H1 (cell line): ENCODE measurements at regions not wholly inside any gene's neighbourhood (a gene's known extent, or its start where the extent isn't known, plus 50 kb on each side); places are given as distances from the start of the nearest gene placed in this dataset.

ENCODE experiments used
- CTCF ChIA-PET: fragments of 300-600 bp; sonication (Branson Sonifier 250); formaldehyde crosslinking; loops from one replicate; lab custom pipeline; 2021; ENCODE audit not compliant: partially characterized antibody; lab: Charles Lee
- POLR2A ChIA-PET: fragments of 300-600 bp; sonication (Branson Sonifier 250); formaldehyde crosslinking; loops from one replicate; lab custom pipeline; 2021; ENCODE audit warnings: inconsistent platforms; ENCODE audit not compliant: partially characterized antibody; lab: Charles Lee
- DNase-seq, 2 experiments: peaks; one replicate each; pipeline versions ENCODE4 v3.0.0 to v3.0.0-alpha.2; 2010 to 2022; ENCODE audit warnings: low spot score in 2 of 2, low read depth in 1 of 2, mixed read lengths in 1 of 2
- FAIRE-seq: peaks from 2 replicates; lab custom pipeline; 2011; peaks lifted over from hg19 to GRCh38; lab: Jason Lieb, UNC
- H2AFZ ChIP-seq: 2 replicates; pipeline ENCODE4 v1.8.1; 2012; ENCODE audit warnings: low read length, inconsistent platforms
- H2AK5ac ChIP-seq: 2 replicates; pipeline ENCODE4 v1.6.1; 2013; ENCODE audit warnings: low read depth, low read length
- H2BK120ac ChIP-seq: replicated peaks from 2 replicates; pipeline ENCODE3; 2013; ENCODE audit warnings: low read depth, low read length, inconsistent platforms
- H2BK12ac ChIP-seq: 2 replicates; pipeline ENCODE4 v1.6.1; 2013; ENCODE audit warnings: low read depth, low read length
- H2BK15ac ChIP-seq: 2 replicates; pipeline ENCODE4 v1.6.1; 2013; ENCODE audit warnings: low read length
- H2BK20ac ChIP-seq: 2 replicates; pipeline ENCODE4 v1.6.1; 2013; ENCODE audit warnings: low read length
- H2BK5ac ChIP-seq: 2 replicates; pipeline ENCODE4 v1.6.1; 2013; ENCODE audit warnings: low read depth, low read length
- H3K14ac ChIP-seq: 2 replicates; pipeline ENCODE4 v1.6.1; 2013; ENCODE audit warnings: inconsistent platforms; ENCODE audit not compliant: insufficient read length
- H3K18ac ChIP-seq: 2 replicates; pipeline ENCODE4 v1.6.1; 2013; ENCODE audit warnings: low read length; ENCODE audit errors: extremely low read depth
- H3K23ac ChIP-seq: 2 replicates; pipeline ENCODE4 v1.6.1; 2013; ENCODE audit warnings: inconsistent platforms; ENCODE audit not compliant: insufficient read length
- H3K23me2 ChIP-seq: 2 replicates; pipeline ENCODE4 v1.6.1; 2013; ENCODE audit warnings: low read depth, low read length
- H3K27ac ChIP-seq: 2 replicates; pipeline ENCODE4 v1.6.1; 2011; ENCODE audit warnings: low read depth, low read length, inconsistent platforms
- H3K27me3 ChIP-seq, 4 experiments: replicated peaks in 1 of 4; 1 replicate in 1 of 4; 2 replicates in 3 of 4; pipeline versions ENCODE4 v1.6.1 to v1.8.1; 2011 to 2013; ENCODE audit warnings: low read length in 3 of 4, mild to moderate bottlenecking in 3 of 4, inconsistent platforms in 2 of 4, mixed read lengths in 2 of 4, moderate library complexity in 1 of 4; ENCODE audit not compliant: control insufficient read depth in 3 of 4, insufficient read depth in 3 of 4; ENCODE audit errors: extremely low read depth in 1 of 4
- H3K36me3 ChIP-seq, 4 experiments: 2 replicates each; pipeline versions ENCODE4 v1.6.1 to v1.8.1; 2011 to 2013; ENCODE audit warnings: mild to moderate bottlenecking in 4 of 4, low read length in 3 of 4, moderate library complexity in 2 of 4, control low read depth in 1 of 4, inconsistent platforms in 1 of 4; ENCODE audit not compliant: insufficient read depth in 4 of 4, control insufficient read depth in 2 of 4
- H3K4ac ChIP-seq: replicated peaks from 2 replicates; pipeline ENCODE3; 2013; ENCODE audit warnings: low read length, low read depth, mixed read lengths, inconsistent platforms; ENCODE audit not compliant: insufficient read length
- H3K4me1 ChIP-seq, 4 experiments: replicated peaks in 1 of 4; 1 replicate in 1 of 4; 2 replicates in 3 of 4; pipeline versions ENCODE4 v1.6.1 to v1.8.1; 2011 to 2013; ENCODE audit warnings: low read length in 3 of 4, inconsistent platforms in 2 of 4, mixed read lengths in 1 of 4; ENCODE audit not compliant: insufficient read depth in 4 of 4, control insufficient read depth in 3 of 4
- H3K4me2 ChIP-seq, 2 experiments: 2 replicates each; pipeline versions ENCODE4 v1.6.1 to v1.8.1; 2011 to 2013; ENCODE audit warnings: low read depth in 2 of 2, low read length in 2 of 2, control low read depth in 1 of 2, inconsistent platforms in 1 of 2, mild to moderate bottlenecking in 1 of 2; ENCODE audit not compliant: insufficient read depth in 1 of 2
- H3K4me3 ChIP-seq, 4 experiments: fragments of 200-600, 300-600 bp in 1 of 4; sonication (generic), shearing (Covaris generic), sonication (Bioruptor Twin) in 1 of 4; 2 replicates each; pipeline versions ENCODE4 v1.5.1 to v1.8.1; 2011 to 2016; ENCODE audit warnings: low read length in 4 of 4, low read depth in 3 of 4, control low read depth in 2 of 4, inconsistent platforms in 2 of 4, mild to moderate bottlenecking in 2 of 4, mixed read lengths in 1 of 4, moderate library complexity in 1 of 4; ENCODE audit not compliant: insufficient read depth in 2 of 4; ENCODE audit errors: extremely low read depth in 1 of 4
- H3K56ac ChIP-seq: replicated peaks from 2 replicates; pipeline ENCODE3; 2013; ENCODE audit warnings: low read depth, mild to moderate bottlenecking, mixed read lengths, low read length, inconsistent platforms; ENCODE audit not compliant: insufficient read length
- H3K79me1 ChIP-seq: 2 replicates; pipeline ENCODE4 v1.6.1; 2013; ENCODE audit warnings: low read depth, low read length, control low read depth
- H3K79me2 ChIP-seq, 2 experiments: 2 replicates each; pipeline versions ENCODE4 v1.6.1 to v1.8.1; 2012 to 2013; ENCODE audit warnings: low read length in 2 of 2, mild to moderate bottlenecking in 2 of 2, inconsistent platforms in 1 of 2; ENCODE audit not compliant: insufficient read depth in 2 of 2, control insufficient read depth in 1 of 2
- H3K9ac ChIP-seq, 4 experiments: replicated peaks in 1 of 4; 1 replicate in 1 of 4; 2 replicates in 3 of 4; pipeline versions ENCODE4 v1.6.1 to v1.8.1; 2011 to 2013; ENCODE audit warnings: low read depth in 3 of 4, low read length in 3 of 4, control low read depth in 2 of 4, mild to moderate bottlenecking in 2 of 4, moderate library complexity in 2 of 4, inconsistent platforms in 1 of 4; ENCODE audit errors: extremely low read depth in 1 of 4
- H3K9me3 ChIP-seq, 2 experiments: 2 replicates each; pipeline versions ENCODE4 v1.6.1 to v1.8.1; 2012 to 2013; ENCODE audit warnings: mild to moderate bottlenecking in 2 of 2, moderate library complexity in 2 of 2, control low read depth in 1 of 2, inconsistent platforms in 1 of 2, low read depth in 1 of 2, low read length in 1 of 2, mixed read lengths in 1 of 2; ENCODE audit not compliant: insufficient read depth in 2 of 2
- H4K20me1 ChIP-seq, 2 experiments: replicated peaks in 1 of 2; 2 replicates each; pipeline versions ENCODE3 to v1.8.1; 2011 to 2013; ENCODE audit warnings: inconsistent platforms in 2 of 2, low read length in 2 of 2, mild to moderate bottlenecking in 1 of 2; ENCODE audit not compliant: insufficient read depth in 2 of 2, control insufficient read depth in 1 of 2
- H4K5ac ChIP-seq: 2 replicates; pipeline ENCODE4 v1.6.1; 2013; ENCODE audit warnings: low read length, low read depth, mixed read lengths, inconsistent platforms; ENCODE audit not compliant: insufficient read length
- H4K8ac ChIP-seq: 2 replicates; pipeline ENCODE4 v1.8.0; 2013; ENCODE audit warnings: mild to moderate bottlenecking, moderate library complexity, low read length, inconsistent platforms; ENCODE audit not compliant: insufficient read depth; ENCODE audit errors: extremely low read depth
- H4K91ac ChIP-seq: replicated peaks from 2 replicates; pipeline ENCODE3; 2013; ENCODE audit warnings: low read length, mixed read lengths, inconsistent platforms; ENCODE audit not compliant: insufficient read length
- BCL11A ChIP-seq, 2 experiments: IDR thresholded peaks; one replicate each; pipeline ENCODE4 v1.6.1; 2011; ENCODE audit warnings: low read depth in 2 of 2, low read length in 2 of 2, mild to moderate bottlenecking in 2 of 2
- CTBP2 ChIP-seq: IDR thresholded peaks from 2 replicates; pipeline ENCODE4 v1.7.0; 2011; ENCODE audit warnings: borderline replicate concordance, mild to moderate bottlenecking, moderate library complexity, mixed read lengths, low read length; ENCODE audit not compliant: insufficient read depth, insufficient read length
- EP300 ChIP-seq, 2 experiments: IDR thresholded peaks; 1 replicate in 1 of 2; 2 replicates in 1 of 2; pipeline ENCODE4 v1.6.1; 2011 to 2012; ENCODE audit warnings: low read depth in 2 of 2, low read length in 2 of 2, mild to moderate bottlenecking in 2 of 2, borderline replicate concordance in 1 of 2, inconsistent platforms in 1 of 2, moderate library complexity in 1 of 2
- HDAC2 ChIP-seq, 2 experiments: fragments of 300-600 bp in 1 of 2; sonication (generic) in 1 of 2; IDR thresholded peaks; 2 replicates each; pipeline ENCODE4 v1.6.1; 2011 to 2012; ENCODE audit warnings: low read depth in 2 of 2, low read length in 2 of 2, mild to moderate bottlenecking in 2 of 2, moderate library complexity in 2 of 2, borderline replicate concordance in 1 of 2, inconsistent platforms in 1 of 2
- JUND ChIP-seq: IDR thresholded peaks from 2 replicates; pipeline ENCODE4 v1.6.1; 2011; ENCODE audit warnings: mild to moderate bottlenecking, improper control_type of control experiment, low read length
- NANOG ChIP-seq: IDR thresholded peaks from 2 replicates; pipeline ENCODE4 v1.6.1; 2011; ENCODE audit warnings: low read length, low read depth, mild to moderate bottlenecking, inconsistent platforms; ENCODE audit not compliant: insufficient read depth, poor library complexity, severe bottlenecking
- POU5F1 ChIP-seq: IDR thresholded peaks from 2 replicates; pipeline ENCODE4 v1.6.1; 2011; ENCODE audit warnings: low read depth, mild to moderate bottlenecking, low read length, moderate library complexity
- RAD21 ChIP-seq, 2 experiments: IDR thresholded peaks in 1 of 2; conservative IDR thresholded peaks in 1 of 2; 2 replicates each; pipeline ENCODE4 v1.6.1; 2011; ENCODE audit warnings: low read depth in 2 of 2, low read length in 2 of 2, improper control_type of control experiment in 1 of 2, inconsistent platforms in 1 of 2, mild to moderate bottlenecking in 1 of 2, moderate library complexity in 1 of 2
- SIRT6 ChIP-seq: IDR thresholded peaks from one replicate; pipeline ENCODE4 v1.7.1; 2012; ENCODE audit warnings: low read length, inconsistent platforms
- SP1 ChIP-seq: IDR thresholded peaks from 2 replicates; pipeline ENCODE4 v1.6.1; 2011; ENCODE audit warnings: low read depth, low read length
- SRF ChIP-seq: IDR thresholded peaks from 2 replicates; pipeline ENCODE4 v1.6.1; 2011; ENCODE audit warnings: mild to moderate bottlenecking, low read depth, low read length, moderate library complexity
- SUZ12 ChIP-seq: fragments of 200-600 bp; sonication (generic); IDR thresholded peaks from 2 replicates; pipeline ENCODE4 v1.6.1; 2012; ENCODE audit warnings: mild to moderate bottlenecking, inconsistent platforms, low read length, moderate library complexity, mixed read lengths
- TBP ChIP-seq: IDR thresholded peaks from 2 replicates; pipeline ENCODE4 v1.6.1; 2011; ENCODE audit warnings: low read depth, low read length, improper control_type of control experiment
- WGBS, 2 experiments: shearing (Covaris generic) in 1 of 2; methylation state at CpG; one replicate each; pipeline versions ENCODE4 v1.1.6 to v1.1.7; 2013 to 2015; ENCODE audit warnings: low lambda C conversion rate in 2 of 2, mixed read lengths in 2 of 2, inconsistent platforms in 1 of 2, low coverage in 1 of 2, missing lambda C conversion rate in 1 of 2; ENCODE audit not compliant: insufficient replicate concordance in 2 of 2, insufficient coverage in 1 of 2, insufficient read length in 1 of 2; ENCODE audit errors: extremely low coverage in 1 of 2, missing lambda C conversion rate in 1 of 2; 5-methylcytosine and 5-hydroxymethylcytosine counted together
- TF ChIP-seq, protein P1 (sequence below): IDR thresholded peaks from 2 replicates; pipeline ENCODE4 v1.6.1; 2012; ENCODE audit warnings: inconsistent platforms

- Histone ChIP-seq H2BK5ac (no peak overlapping the region), H3K36me3 (no peaks in the 10 kb centered on the region), H3K23ac (no peak overlapping the region), H2BK15ac (no peak overlapping the region), H2BK20ac (no peak overlapping the region), H4K8ac (no peak overlapping the region), H3K4ac (no peak overlapping the region), H3K27me3 (no peaks in the 10 kb centered on the region), H3K9ac (no peak overlapping the region), H2BK12ac (no peak overlapping the region), H3K79me1 (no peaks in the 10 kb centered on the region), H3K18ac (no peak overlapping the region), H3K27ac (no peak overlapping the region), H3K56ac (no peak overlapping the region), H3K23me2 (no peaks in the 10 kb centered on the region), H2AFZ (no peak overlapping the region), H4K91ac (no peak overlapping the region), H3K9me3 (no peaks in the 10 kb centered on the region), H3K14ac (no peak overlapping the region), H3K4me3 (no peak overlapping the region), H4K5ac (no peak overlapping the region), H4K20me1 (no peaks in the 10 kb centered on the region), H3K4me1 (no peaks in the 10 kb centered on the region), H3K4me2 (no peak overlapping the region), H3K79me2 (no peaks in the 10 kb centered on the region), H2AK5ac (no peak overlapping the region), H2BK120ac (no peak overlapping the region)
- no peak for DNase-seq
- no peak for FAIRE-seq
- ChIA-PET CTCF (interaction anchor here (0.7 kb wide), 1 partner anchor 143 kb away, joined by 3 read pairs; no protein-coding TSS in a partner anchor), POLR2A (no interaction called here)
- WGBS, 2 experiments = 80% methylated on average over 3 of the region's 3 CpGs; no CpG with 5 or more reads in 1 of the 2 experiments
- no peak for TF ChIP-seq TBP
- TF ChIP-seq POU5F1 = no peak
- no peak for TF ChIP-seq SP1
- TF ChIP-seq JUND = no peak
- TF ChIP-seq HDAC2 (IDR thresholded peaks at IDR 0.05; ENCODE audit: borderline replicate concordance in 1 of 2, low read depth in 2 of 2, low read length in 2 of 2) = no peak
- TF ChIP-seq CTBP2 = no peak
- no peak for TF ChIP-seq NANOG
- TF ChIP-seq RAD21 (IDR thresholded peaks at IDR 0.05 in 1 of 2, conservative IDR thresholded peaks at IDR 0.05 in 1 of 2; ENCODE audit: low read depth in 2 of 2, low read length in 2 of 2) = no peak
- TF ChIP-seq, protein P1, sequence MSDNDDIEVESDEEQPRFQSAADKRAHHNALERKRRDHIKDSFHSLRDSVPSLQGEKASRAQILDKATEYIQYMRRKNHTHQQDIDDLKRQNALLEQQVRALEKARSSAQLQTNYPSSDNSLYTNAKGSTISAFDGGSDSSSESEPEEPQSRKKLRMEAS = no peak
- TF ChIP-seq SIRT6 = no peak
- TF ChIP-seq BCL11A (IDR thresholded peaks at IDR 0.05; ENCODE audit: low read depth in 2 of 2, low read length in 2 of 2) = no peak
- TF ChIP-seq SRF = no peak
- TF ChIP-seq SUZ12 = no peak
- no peak for TF ChIP-seq EP300 (IDR thresholded peaks at IDR 0.05; ENCODE audit: borderline replicate concordance in 1 of 2, low read depth in 2 of 2, low read length in 2 of 2)
These were observed 143.1 kb upstream of the GAREM1 start for GRCh38 chr18:32613821-32614220.
